ENCODE measurements at regions not wholly inside any gene's neighbourhood (a gene's known extent, or its start where the extent isn't known, plus 50 kb on each side); places are given as distances from the start of the nearest gene placed in this dataset.
"Not testable (repeated sequence)": the region's sequence is repeated elsewhere in the genome, so short reads cannot be mapped to it uniquely, and the experiment has no call there.

GRCh38 chr15:38809621-38810020 is 245.0 kb upstream of the RASGRP1 start:
- no peaks in the 10 kb centered on the region for H3K36me3 ChIP-seq (ENCODE audit: control insufficient read depth, low read depth, low read length)
- no peaks in the 10 kb centered on the region for H3K4me1 ChIP-seq (ENCODE audit: control insufficient read depth, low read depth, low read length)
- no peak overlapping the region for H3K9ac ChIP-seq (ENCODE audit: low read length)
- no peak overlapping the region for H3K27ac ChIP-seq (ENCODE audit: low read length)
- H3K4me3 ChIP-seq (ENCODE audit: low read length): no peak overlapping the region
- no peaks in the 10 kb centered on the region for H3K27me3 ChIP-seq (ENCODE audit: control insufficient read depth, insufficient read depth, low read length)
- H3K9me3 ChIP-seq (ENCODE audit: control insufficient read depth, low read depth, low read length): no peaks in the 10 kb centered on the region

GRCh38 chr15:38810686-38811085 is 246.1 kb upstream of the RASGRP1 start:
- Histone ChIP-seq H3K9ac (ENCODE audit: low read length) (no peak overlapping the region), H3K36me3 (ENCODE audit: control insufficient read depth, low read depth, low read length) (no peaks in the 10 kb centered on the region), H3K4me3 (ENCODE audit: low read length) (no peak overlapping the region), H3K27ac (ENCODE audit: low read length) (no peak overlapping the region), H3K4me1 (ENCODE audit: control insufficient read depth, low read depth, low read length) (no peaks in the 10 kb centered on the region), H3K27me3 (ENCODE audit: control insufficient read depth, insufficient read depth, low read length) (no peaks in the 10 kb centered on the region), H3K9me3 (ENCODE audit: control insufficient read depth, low read depth, low read length) (no peaks in the 10 kb centered on the region)

GRCh38 chr15:38814254-38814653 is 249.6 kb upstream of the RASGRP1 start:
- H3K4me3 ChIP-seq (ENCODE audit: low read length); H3K27ac ChIP-seq (ENCODE audit: low read length); H3K4me1 ChIP-seq (ENCODE audit: control insufficient read depth, low read depth, low read length); H3K27me3 ChIP-seq (ENCODE audit: control insufficient read depth, insufficient read depth, low read length); H3K9ac ChIP-seq (ENCODE audit: low read length); H3K9me3 ChIP-seq (ENCODE audit: control insufficient read depth, low read depth, low read length); H3K36me3 ChIP-seq (ENCODE audit: control insufficient read depth, low read depth, low read length): not testable (repeated sequence)

GRCh38 chr15:38814891-38815290 is 250.3 kb upstream of the RASGRP1 start:
- Histone ChIP-seq H3K4me3 (ENCODE audit: low read length) (no peak overlapping the region), H3K36me3 (ENCODE audit: control insufficient read depth, low read depth, low read length) (no peaks in the 10 kb centered on the region)

GRCh38 chr15:38817427-38818156 is 253.0 kb upstream of the RASGRP1 start:
- no peaks in the 10 kb centered on the region for H3K36me3 ChIP-seq (ENCODE audit: control insufficient read depth, low read depth, low read length)

More at GRCh38 chr15:38814891-38815290, 250.3 kb upstream of the RASGRP1 start:
- H3K4me1 ChIP-seq (ENCODE audit: control insufficient read depth, low read depth, low read length): peaks cover 6% of the 10 kb centered on the region
- no peak overlapping the region for H3K9ac ChIP-seq (ENCODE audit: low read length)
- no peaks in the 10 kb centered on the region for H3K9me3 ChIP-seq (ENCODE audit: control insufficient read depth, low read depth, low read length)
- H3K27ac ChIP-seq (ENCODE audit: low read length): no peak overlapping the region
- no peaks in the 10 kb centered on the region for H3K27me3 ChIP-seq (ENCODE audit: control insufficient read depth, insufficient read depth, low read length)

GRCh38 chr15:38818157-38818790 is 253.7 kb upstream of the RASGRP1 start:
- Histone ChIP-seq H3K4me3 (ENCODE audit: low read length) (no peak overlapping the region), H3K27ac (ENCODE audit: low read length) (no peak overlapping the region), H3K9ac (ENCODE audit: low read length) (no peak overlapping the region)

More at GRCh38 chr15:38817427-38818156, 253.0 kb upstream of the RASGRP1 start:
- no peaks in the 10 kb centered on the region for H3K27me3 ChIP-seq (ENCODE audit: control insufficient read depth, insufficient read depth, low read length)
- peaks cover 6% of the 10 kb centered on the region for H3K4me1 ChIP-seq (ENCODE audit: control insufficient read depth, low read depth, low read length)
- no peak overlapping the region for H3K4me3 ChIP-seq (ENCODE audit: low read length)
- no peaks in the 10 kb centered on the region for H3K9me3 ChIP-seq (ENCODE audit: control insufficient read depth, low read depth, low read length)
- H3K27ac ChIP-seq (ENCODE audit: low read length): no peak overlapping the region
- H3K9ac ChIP-seq (ENCODE audit: low read length): no peak overlapping the region

GRCh38 chr15:38819387-38819950 is 254.9 kb upstream of the RASGRP1 start:
- Histone ChIP-seq H3K4me3 (ENCODE audit: low read length) (no peak overlapping the region), H3K27ac (ENCODE audit: low read length) (no peak overlapping the region), H3K9ac (ENCODE audit: low read length) (no peak overlapping the region), H3K4me1 (ENCODE audit: control insufficient read depth, low read depth, low read length) (peaks cover 6% of the 10 kb centered on the region), H3K27me3 (ENCODE audit: control insufficient read depth, insufficient read depth, low read length) (no peaks in the 10 kb centered on the region), H3K36me3 (ENCODE audit: control insufficient read depth, low read depth, low read length) (no peaks in the 10 kb centered on the region), H3K9me3 (ENCODE audit: control insufficient read depth, low read depth, low read length) (no peaks in the 10 kb centered on the region)

More at GRCh38 chr15:38818157-38818790, 253.7 kb upstream of the RASGRP1 start:
- no peaks in the 10 kb centered on the region for H3K9me3 ChIP-seq (ENCODE audit: control insufficient read depth, low read depth, low read length)
- no peaks in the 10 kb centered on the region for H3K36me3 ChIP-seq (ENCODE audit: control insufficient read depth, low read depth, low read length)
- H3K27me3 ChIP-seq (ENCODE audit: control insufficient read depth, insufficient read depth, low read length): no peaks in the 10 kb centered on the region
- H3K4me1 ChIP-seq (ENCODE audit: control insufficient read depth, low read depth, low read length): peaks cover 6% of the 10 kb centered on the region

GRCh38 chr15:38823263-38823662 is 258.6 kb upstream of the RASGRP1 start:
- Histone ChIP-seq H3K9ac (ENCODE audit: low read length) (no peak overlapping the region), H3K9me3 (ENCODE audit: control insufficient read depth, low read depth, low read length) (no peaks in the 10 kb centered on the region), H3K4me1 (ENCODE audit: control insufficient read depth, low read depth, low read length) (peaks cover 3% of the 10 kb centered on the region), H3K27me3 (ENCODE audit: control insufficient read depth, insufficient read depth, low read length) (no peaks in the 10 kb centered on the region), H3K4me3 (ENCODE audit: low read length) (no peak overlapping the region), H3K36me3 (ENCODE audit: control insufficient read depth, low read depth, low read length) (no peaks in the 10 kb centered on the region), H3K27ac (ENCODE audit: low read length) (no peak overlapping the region)

- no peaks in the 10 kb centered on the region for H3K27me3 ChIP-seq (ENCODE audit: control insufficient read depth, insufficient read depth, low read length)
- no peaks in the 10 kb centered on the region for H3K36me3 ChIP-seq (ENCODE audit: control insufficient read depth, low read depth, low read length)
- H3K9ac ChIP-seq (ENCODE audit: low read length): no peak overlapping the region
- no peaks in the 10 kb centered on the region for H3K9me3 ChIP-seq (ENCODE audit: control insufficient read depth, low read depth, low read length)
- no peak overlapping the region for H3K4me3 ChIP-seq (ENCODE audit: low read length)
- peaks cover 5% of the 10 kb centered on the region for H3K4me1 ChIP-seq (ENCODE audit: control insufficient read depth, low read depth, low read length)
- no peak overlapping the region for H3K27ac ChIP-seq (ENCODE audit: low read length)
Observed at GRCh38 chr15:38824719-38825118, 260.1 kb upstream of the RASGRP1 start.

- Histone ChIP-seq H3K9ac (ENCODE audit: low read length) (no peak overlapping the region), H3K9me3 (ENCODE audit: control insufficient read depth, low read depth, low read length) (no peaks in the 10 kb centered on the region), H3K4me3 (ENCODE audit: low read length) (no peak overlapping the region), H3K4me1 (ENCODE audit: control insufficient read depth, low read depth, low read length) (peaks cover 5% of the 10 kb centered on the region), H3K27me3 (ENCODE audit: control insufficient read depth, insufficient read depth, low read length) (no peaks in the 10 kb centered on the region), H3K36me3 (ENCODE audit: control insufficient read depth, low read depth, low read length) (no peaks in the 10 kb centered on the region), H3K27ac (ENCODE audit: low read length) (no peak overlapping the region)
Observed at GRCh38 chr15:38826880-38827279, 262.3 kb upstream of the RASGRP1 start.

GRCh38 chr15:38828031-38828532 is 263.5 kb upstream of the RASGRP1 start:
- no peaks in the 10 kb centered on the region for H3K27me3 ChIP-seq (ENCODE audit: control insufficient read depth, insufficient read depth, low read length)
- H3K36me3 ChIP-seq (ENCODE audit: control insufficient read depth, low read depth, low read length): no peaks in the 10 kb centered on the region
- H3K9me3 ChIP-seq (ENCODE audit: control insufficient read depth, low read depth, low read length): no peaks in the 10 kb centered on the region
- no peak overlapping the region for H3K9ac ChIP-seq (ENCODE audit: low read length)
- H3K4me1 ChIP-seq (ENCODE audit: control insufficient read depth, low read depth, low read length): peaks cover 5% of the 10 kb centered on the region
- no peak overlapping the region for H3K4me3 ChIP-seq (ENCODE audit: low read length)
- no peak overlapping the region for H3K27ac ChIP-seq (ENCODE audit: low read length)
